DMS53 treated with DMSO at 0.1 percent for 48 hours (cell line): ENCODE measurements at regions not wholly inside any gene's neighbourhood (a gene's known extent, or its start where the extent isn't known, plus 50 kb on each side); places are given as distances from the start of the nearest gene placed in this dataset.
"Not testable (repeated sequence)": the region's sequence is repeated elsewhere in the genome, so short reads cannot be mapped to it uniquely, and the experiment has no call there.

ENCODE experiments used
- DNase-seq: peaks from one replicate; lab custom pipeline; 2025; ENCODE audit not compliant: unreplicated experiment; lab: John Stamatoyannopoulos, UW

DNA sequence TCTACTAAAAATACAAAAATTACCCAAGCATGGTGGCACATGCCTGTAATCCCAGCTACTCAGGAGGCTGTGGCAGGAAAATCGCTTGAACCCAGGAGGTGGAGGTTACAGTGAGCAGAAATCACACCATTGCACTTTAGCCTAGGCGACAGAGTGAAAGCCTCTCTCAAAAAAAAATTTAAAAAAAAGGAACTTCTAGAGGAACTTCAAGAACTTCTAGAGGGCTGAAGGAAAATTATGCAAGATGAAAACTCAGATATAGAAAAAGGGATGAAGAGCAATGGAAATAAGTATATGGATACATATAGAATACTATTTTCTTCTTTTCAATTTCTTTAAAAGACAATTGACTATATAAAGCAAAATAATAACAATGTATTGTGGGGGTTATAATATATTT, 51.2 kb upstream of the PRR5 start:
- no peak for DNase-seq

DNA sequence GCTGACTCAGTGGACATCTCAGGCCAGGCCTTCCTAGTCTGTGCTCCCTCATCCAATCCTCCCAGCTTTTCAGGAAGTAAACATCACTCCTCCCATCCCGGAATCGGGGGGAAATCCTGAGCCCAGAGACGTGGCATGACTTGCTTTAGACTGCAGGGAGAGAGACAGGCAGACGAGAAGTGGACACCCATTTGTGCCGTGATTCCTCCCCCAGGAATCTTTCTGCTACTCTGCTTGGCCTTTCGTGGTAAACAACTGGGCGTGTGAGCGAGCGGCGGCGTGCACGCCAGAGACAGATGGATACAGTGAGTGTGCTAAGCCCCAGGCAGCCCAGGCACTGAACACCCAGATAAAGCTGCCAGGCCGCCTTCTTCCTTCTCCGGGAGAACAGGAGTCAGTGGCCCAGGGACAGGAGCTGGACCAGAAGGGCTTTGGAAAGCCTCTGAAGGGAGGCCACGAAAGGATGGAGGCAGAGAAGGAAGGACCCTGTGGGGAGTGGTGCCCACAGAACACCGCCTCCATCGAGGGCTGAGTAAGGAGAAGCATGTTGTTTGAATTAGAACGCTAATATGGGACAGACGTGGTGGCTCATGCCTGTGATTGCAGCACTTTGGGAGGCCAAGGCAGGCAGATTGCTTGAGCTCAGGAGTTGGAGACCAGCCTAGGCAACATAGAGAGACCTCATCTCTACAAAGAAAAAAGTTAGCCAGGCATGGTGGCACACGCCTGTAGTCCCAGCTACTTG, 53.0 kb upstream of the PRR5 start:
- no peak for DNase-seq

DNA sequence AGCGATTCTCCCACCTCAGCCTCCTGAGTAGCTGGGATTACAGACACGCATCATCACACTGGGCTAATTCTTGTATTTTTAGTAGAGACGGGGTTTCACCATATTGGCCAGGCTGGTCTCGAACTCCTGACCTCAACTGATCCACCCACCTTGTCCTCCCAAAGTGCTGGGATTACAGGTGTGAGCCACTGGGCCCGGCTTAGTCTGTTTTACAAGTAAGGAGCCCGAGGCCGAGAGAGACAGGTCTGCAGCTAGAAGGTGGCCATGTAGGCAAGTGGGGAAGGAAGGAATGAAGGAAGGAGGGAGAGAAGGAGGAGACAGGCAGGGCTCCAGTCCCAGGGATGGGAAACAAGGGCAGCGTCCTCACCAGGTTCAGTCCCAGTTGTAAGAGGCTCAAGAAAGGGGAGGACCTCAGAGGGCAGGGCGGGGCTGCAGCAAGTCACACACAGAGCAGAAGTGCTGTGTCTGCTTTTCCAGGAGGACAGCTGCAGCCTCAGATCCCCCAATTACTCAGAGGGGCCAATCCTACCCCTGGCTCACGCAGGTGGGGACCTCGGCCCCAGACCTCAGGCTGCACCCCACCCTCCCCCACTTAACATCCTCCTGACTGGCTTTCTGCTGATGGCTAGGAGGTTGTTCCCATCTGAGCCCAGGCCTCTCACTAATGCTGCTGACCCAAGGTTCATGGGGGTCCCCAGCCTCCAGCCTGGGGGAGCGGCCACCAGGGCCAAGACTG, 53.8 kb upstream of the PRR5 start:
- DNase-seq = no peak

DNA sequence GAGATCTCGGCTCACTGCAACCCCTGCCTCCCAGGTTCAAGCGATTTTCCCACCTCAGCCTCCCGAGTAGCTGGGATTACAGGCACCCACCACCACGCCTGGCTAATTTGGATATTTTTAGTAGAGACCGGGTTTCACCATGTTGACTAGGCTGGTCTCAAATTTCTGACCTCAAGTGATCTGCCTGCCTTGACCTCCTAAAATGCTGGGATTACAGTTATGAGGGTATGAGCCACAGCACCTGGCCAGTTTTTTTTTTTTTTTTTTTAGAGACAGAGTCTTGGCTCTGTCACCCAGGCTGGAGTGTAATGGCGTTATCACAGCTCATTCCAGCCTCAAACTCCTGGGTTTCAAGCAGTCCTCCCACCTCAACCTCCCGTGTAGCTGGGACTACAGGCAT, 54.9 kb upstream of the PRR5 start:
- no peak for DNase-seq

DNA sequence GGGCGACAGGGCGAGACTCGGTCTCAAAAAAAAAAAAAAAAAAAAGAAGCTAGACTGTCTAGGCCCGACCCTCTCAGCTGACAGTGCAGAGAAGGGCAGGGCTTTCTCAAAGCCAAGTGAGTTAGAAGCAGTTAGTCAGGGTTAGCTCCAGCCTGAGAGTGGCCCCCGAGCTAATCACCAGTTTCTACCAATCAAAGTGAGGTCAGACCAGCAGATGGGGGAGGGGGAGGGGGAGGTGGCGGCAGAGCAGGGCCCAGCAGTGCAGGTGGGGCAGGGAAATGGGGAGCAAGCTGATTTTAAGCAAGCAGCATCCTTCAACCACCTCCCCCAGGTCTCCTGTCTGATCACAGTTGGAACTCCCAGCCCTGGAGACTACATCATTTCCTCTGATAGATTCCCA, 55.3 kb upstream of the PRR5 start:
- no peak for DNase-seq

DNA sequence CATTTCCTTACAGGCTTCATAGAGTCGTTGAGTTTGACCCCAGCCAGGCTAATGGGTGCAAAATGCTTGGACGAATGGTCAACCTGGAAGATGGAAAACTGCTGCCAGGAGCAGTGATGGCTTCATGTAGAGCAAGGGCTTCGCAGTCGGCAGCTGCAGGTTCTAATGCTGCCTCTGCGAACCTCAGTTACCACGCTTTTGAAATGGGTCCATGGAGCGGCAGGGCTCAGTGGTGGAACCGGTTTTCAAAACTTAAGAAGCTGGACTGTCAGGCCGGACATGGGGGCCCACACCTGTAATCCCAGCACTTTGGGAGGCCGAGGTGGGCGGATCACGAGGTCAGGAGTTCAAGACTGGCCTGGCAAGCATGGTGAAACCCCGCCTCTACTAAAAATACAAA, 55.9 kb upstream of the PRR5 start:
- DNase-seq = no peak

DNA sequence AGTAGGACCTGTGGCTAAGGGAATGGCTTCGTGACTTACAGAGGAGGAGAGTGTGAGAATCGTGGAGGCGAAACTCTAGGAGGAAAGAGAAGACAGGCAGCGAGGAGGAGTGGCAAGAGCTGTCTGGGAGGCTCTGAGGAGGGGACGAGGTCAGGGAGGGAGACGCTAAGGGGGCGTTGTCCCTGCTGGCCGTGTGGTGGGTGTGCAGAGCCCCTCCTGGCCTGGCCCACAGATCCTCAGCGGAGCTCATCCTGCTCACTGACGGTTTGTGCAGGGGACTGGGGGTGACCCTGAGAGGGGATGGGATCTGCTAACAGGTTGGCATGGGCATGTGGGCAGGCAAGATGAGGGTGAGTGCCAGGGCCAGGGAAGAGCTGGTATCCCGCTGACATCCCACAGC, 56.5 kb upstream of the PRR5 start:
- no peak for DNase-seq

DNA sequence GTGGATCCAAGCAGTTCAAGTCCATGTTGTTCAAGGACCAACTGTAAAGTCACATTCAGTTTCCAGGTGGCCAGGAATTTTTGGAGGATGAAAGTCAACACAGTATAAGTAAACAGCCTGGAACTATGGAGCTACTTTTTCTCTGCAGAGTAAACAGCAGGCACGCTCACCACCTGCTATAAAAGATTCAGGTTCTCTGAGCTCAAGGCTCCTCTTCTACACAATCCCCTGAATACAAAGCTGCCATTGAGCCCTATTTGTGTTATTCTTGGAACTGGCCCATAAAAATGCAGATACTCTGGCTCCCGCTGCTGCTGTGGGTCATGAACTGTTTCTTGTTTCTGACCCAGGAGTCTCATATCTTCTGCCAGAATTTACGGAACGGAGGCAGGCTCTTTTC, 56.9 kb upstream of the PRR5 start:
- no peak for DNase-seq

DNA sequence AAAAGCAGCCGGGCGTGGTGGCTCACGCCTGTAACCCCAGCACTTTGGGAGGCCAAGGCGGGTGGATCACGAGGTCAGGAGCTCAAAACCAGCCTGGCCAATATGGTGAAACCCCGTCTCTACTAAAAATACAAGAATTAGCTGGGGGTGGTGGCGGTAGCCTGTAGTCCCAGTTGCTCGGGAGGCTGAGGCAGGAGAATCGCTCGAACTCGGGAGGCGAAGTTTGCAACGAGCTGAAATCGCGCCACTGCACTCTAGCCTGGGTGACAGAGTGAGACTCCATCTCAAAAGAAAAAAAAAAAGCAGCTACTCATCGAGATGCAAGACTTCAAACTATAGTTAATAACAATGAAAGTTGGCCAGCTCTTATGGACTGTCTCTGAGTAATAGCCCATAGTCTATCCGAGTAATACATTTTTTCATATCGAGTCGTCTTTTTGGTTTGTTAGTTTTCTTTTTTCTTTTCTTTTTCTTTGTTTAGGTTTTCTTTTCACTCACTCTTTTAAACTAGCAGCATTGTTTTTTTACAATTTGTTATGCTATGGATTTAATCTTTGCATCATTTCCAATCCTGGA, 58.4 kb upstream of the PRR5 start:
- DNase-seq = not testable (repeated sequence)

DNA sequence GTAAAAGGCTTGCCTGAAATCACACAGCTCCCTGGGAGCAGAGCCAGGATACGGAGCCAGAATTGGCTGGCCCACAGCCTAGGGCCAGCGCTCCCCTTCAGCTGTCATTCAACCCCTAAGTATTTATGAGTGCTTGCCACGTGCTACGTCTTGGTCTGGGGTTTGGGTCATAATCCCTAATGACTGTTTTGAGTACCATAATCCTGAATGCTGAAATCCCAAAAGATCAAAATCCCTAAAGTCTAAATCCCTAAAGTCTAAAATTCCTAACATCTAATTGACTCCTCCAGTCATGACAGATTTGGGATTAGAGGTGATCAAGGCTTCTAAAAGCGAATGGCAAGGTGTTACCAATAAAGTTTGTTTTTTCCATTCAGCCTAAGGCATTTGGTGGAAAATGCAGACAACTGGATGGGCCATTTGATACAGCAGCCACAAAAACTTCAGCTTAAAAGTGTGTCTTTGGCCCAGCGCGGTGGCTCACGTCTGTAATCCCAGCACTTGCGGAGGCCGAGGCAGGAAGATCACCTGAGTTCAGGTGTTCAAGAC, 59.8 kb upstream of the PRR5 start:
- DNase-seq = no peak

DNA sequence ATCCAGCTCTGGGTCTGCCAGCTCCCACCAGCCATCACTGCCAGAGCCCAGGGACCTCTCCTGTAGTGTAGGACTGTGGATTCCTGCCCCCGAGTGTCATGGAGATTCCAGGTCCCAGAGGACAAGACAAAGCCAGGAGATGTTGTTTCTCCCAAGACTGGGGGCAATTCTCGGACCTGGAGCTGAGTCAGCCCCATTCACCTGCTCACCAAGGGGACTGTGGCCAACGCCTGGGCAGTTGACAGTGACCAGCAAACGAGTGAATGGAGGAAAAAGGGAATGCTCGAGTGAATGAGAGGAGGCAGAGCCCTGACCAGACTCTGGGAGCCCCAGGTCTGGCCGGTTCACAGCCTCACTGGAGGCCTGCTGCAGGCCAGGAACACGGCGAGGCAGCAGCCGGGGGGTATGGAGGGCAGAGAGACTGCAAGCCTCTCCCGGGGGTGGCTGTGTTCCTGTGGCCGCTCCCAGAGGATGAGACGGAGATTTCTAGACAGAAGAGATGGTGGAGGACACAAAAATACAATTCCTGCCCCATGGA, 61.3 kb upstream of the PRR5 start:
- DNase-seq = no peak

DNA sequence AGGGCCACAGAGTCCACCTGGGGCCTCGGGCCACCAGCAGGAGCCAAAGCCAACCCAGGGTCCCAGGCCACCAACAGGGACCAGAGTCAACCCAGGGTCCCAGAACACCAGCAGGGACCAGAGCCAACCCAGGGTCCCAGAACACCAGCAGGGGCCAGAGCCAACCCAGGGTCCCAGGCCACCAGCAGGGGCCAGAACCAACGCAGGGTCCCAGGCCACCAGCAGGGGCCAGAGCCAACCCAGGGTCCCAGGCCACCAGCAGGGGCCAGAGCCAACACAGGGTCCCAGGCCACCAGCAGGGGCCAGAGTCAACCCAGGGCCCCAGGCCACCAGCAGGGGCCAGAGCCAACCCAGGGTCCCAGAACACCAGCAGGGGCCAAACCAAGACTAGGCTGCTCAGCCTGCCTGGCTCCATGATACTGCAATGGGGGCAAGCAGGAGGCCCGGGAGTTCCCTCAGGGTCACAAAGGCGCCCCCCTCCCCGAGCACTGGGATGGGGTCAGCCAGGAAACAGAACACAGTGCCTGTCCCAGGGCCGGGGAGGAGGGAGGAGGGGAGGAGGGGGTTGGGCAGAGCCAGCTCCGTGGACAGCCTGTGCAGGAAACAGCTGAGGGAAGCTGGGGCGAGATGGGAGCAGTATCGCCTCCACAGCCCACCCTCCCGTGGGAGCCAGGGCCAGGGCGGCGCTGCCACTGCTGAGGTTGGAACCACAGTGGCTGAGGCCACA, 62.0 kb upstream of the PRR5 start:
- no peak for DNase-seq

DNA sequence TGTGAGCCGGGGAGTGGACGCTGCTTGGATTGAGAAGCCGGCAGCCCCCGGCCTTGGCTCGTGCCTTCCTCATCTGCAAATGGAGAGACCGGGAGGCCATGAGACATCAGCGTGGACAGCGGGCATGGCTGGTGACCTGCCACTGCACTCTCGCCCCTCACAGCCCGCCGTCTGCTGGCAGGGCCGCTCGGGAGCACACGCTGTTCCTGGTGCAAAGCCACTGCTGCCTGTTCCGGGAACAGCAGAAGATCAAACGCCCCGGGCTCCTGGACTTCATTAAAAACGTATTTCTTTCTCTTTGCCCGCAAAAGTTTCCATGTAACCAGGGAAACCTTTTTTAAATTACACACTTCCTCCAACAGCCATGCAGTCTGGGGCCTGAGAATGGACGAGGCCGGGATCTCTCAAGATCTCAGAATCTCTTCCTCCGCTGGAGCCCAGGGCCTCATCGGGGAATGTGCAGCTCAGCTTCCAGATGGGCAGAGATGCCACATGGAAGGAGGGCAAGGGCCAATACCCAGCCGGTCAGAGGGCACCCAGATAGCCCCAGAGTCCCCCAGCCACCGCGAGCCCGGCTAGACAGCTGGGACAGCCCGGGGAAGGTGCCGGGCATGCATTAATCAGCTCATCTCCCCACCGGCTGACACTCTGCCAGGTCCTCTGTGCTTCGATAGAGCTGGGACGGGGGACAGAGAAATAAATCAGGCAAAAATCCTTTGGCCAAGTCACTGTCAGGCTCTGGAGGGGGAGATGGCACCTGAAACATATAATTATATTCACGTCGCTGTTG, 62.8 kb upstream of the PRR5 start:
- no peak for DNase-seq

DNA sequence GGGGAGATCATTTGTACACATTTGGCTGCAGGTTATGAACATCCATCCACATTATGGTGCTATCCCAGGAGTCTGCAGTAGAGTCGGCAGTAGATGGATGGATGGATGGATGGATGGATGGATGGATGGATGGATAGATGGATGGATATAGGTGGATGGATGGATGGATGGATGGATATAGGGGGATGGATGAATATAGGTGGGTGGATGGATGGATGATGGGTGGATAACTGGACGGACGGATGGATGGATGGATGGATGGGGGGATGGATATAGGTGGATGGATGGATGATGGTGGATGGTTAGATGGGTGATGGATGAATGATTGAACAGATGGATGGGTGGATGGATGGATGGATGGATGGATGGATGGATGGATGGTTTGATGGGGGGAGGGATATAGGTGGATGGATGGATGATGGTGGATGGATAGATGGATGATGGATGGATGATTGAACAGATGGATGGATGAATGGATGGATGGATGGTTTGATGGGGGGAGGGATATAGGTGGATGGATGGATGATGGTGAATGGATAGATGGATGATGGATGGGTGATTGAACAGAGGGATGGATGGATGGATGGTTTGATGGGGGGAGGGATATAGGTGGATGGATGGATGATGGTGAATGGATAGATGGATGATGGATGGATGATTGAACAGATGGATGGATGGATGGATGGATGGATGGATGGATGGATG, 65.3 kb upstream of the PRR5 start:
- not testable (repeated sequence) for DNase-seq

DNA sequence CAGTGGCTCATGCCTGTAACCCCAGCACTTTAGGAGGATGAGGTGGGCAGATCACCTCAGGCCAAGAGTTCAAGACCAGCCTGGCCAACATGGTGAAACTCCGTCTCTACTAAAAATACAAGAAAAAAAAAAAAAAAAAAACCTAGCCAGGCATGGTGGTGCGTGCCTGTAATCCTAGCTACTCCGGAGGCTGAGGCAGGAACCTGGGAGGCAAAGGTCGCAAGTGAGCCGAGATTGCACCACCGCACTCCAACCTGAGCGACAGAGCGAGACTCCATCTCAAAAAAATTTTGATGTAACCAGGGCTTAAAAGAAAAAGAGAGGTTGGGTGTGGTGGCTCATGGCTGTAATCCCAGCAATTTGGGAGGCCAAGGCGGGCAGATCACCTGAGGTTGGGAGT, 66.4 kb upstream of the PRR5 start:
- not testable (repeated sequence) for DNase-seq

DNA sequence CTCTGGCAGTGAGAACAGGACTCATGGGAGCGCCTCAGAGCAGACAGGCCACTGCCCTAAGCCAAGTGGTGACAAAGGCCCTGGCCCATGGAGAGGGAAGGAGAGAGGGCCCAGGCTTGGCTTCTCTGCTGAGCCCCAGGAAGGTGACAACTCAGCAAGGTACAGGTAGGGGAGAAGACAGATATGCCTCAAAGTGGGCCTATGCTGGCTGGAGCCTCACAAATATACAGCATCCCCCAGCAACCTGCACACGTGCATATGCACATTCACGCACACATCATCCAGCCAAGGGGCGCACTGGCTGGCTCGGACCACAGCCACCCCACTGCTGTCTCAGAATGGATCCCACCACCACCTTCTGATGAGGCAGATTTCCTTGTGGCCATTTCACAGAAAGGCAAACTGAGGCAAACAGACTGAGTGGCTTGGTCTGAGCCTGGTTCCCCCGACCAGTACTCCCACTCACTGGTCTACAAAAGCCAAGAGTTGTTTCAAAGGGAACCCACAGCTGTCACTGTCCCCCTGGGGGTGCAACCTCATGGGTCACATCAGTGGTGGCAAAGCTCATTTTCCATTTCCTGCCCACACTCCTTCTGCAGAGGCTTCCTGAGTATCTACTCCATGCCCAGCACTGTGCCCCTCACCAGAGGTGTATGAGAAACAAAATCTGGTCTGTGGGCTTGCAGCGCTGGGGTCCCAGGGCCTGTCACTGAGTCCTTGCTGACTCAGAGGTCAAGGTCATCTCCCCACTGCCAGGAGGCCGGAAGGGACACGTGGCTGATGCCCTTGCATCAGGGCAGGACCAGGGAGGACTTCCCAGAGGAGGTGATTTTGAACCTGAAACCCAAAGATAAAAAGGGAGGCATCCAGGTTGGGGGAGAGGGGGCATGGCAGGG, 67.3 kb upstream of the PRR5 start:
- DNase-seq = no peak

DNA sequence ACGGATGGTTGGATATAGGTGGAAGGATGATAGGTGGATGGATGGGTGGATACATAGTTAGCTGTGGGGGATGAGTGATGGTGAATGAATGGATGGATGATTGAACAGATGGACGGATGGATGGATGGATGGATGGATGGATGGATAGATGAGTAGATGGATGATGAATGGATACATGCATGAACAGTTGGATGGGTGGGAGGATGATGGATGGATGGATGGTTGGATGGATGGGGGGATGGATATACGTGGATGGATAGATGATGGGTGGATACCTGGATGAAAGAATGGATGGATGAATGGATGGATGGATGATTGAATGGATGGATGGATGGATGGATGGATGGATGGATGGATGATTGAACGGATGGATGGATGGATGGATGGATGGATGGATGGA, 68.4 kb upstream of the PRR5 start:
- DNase-seq = no peak

DNA sequence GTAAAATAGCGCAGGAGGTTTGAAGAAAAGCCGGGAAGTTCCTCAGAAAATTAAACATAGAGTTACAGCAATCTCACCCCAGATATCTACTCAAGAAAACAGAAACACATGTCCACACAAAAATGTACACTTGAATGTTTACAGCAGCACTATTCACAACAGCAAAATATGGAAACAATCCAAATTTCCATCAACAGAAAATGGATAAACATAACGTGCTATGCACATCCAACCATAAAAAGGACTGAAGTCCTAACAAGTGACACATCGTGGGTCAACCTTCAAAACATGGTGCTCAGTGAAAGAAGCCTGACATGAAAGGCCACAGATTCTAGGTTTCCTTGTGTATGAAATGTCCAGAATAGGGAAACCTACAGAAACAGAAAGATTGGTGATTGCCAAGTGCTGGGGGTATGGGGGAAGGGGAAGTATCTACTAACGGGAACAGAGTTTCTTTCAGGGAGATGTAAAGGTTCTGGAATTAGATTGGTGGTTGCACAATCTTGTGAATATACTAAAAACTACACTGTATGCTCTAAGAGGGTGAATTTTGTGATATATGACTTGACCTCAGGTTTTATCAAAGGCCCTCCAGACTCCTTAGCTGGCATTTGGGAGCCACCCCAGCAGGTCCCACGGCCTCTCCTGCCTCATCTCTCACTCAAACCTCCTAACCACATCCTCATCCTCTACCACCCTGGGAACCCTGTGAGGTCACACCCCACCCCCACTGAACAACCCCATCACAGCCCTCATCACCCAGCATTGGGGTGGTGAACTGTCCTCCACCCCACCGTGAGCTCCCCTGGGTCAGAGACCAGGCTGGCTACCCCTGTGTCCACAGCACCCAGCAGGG, 69.2 kb upstream of the PRR5 start:
- no peak for DNase-seq
